ENCODE measurements at regions not wholly inside any gene's neighbourhood (a gene's known extent, or its start where the extent isn't known, plus 50 kb on each side); places are given as distances from the start of the nearest gene placed in this dataset.

- peaks cover 10% of the 10 kb centered on the region for H3K4me1 ChIP-seq
- H3K27ac ChIP-seq = peak overlapping the region in 1 of 2 experiments; percentile 28; a peak in 1 of 6 replicates
- ChIA-PET POLR2A (no interaction called here), CTCF (interaction anchor here (0.7 to 1.8 kb wide), 5 partner anchors 14 to 437 kb away, joined by 3 to 5 read pairs (median 4); no protein-coding TSS in a partner anchor)
- FAIRE-seq = no peak
- H3K4me2 ChIP-seq = no peak overlapping the region
- no peak for ATAC-seq
- H3K4me3 ChIP-seq = no peak overlapping the region
- WGBS (ENCODE audit: missing lambda C conversion rate) = 95% methylated on average over 40 of the region's 46 CpGs
- TF ChIP-seq ZC3H11A (IDR thresholded peaks at IDR 0.05) (no peak), EHMT2 (IDR thresholded peaks at IDR 0.05; ENCODE audit: low read depth) (no peak), RNF2 (IDR thresholded peaks at IDR 0.05; ENCODE audit: borderline replicate concordance, low read depth) (no peak), BHLHE40 (IDR thresholded peaks at IDR 0.05; ENCODE audit: low read depth, low read length) (no peak), ZNF302 (CRISPR knock-in tag; IDR thresholded peaks at IDR 0.05) (no peak), HES2 (IDR thresholded peaks at IDR 0.05) (no peak), FOXS1 (CRISPR knock-in tag; IDR thresholded peaks at IDR 0.05) (no peak), MYC (IDR thresholded peaks at IDR 0.05; ENCODE audit: borderline replicate concordance, low read length) (no peak), EP300 (IDR thresholded peaks at IDR 0.05) (no peak), KDM1A (IDR thresholded peaks at IDR 0.05; ENCODE audit: low read depth) (no peak)
- TF ChIP-seq, protein P1, sequence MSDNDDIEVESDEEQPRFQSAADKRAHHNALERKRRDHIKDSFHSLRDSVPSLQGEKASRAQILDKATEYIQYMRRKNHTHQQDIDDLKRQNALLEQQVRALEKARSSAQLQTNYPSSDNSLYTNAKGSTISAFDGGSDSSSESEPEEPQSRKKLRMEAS (IDR thresholded peaks at IDR 0.05) = no peak
- TF ChIP-seq, protein P2, sequence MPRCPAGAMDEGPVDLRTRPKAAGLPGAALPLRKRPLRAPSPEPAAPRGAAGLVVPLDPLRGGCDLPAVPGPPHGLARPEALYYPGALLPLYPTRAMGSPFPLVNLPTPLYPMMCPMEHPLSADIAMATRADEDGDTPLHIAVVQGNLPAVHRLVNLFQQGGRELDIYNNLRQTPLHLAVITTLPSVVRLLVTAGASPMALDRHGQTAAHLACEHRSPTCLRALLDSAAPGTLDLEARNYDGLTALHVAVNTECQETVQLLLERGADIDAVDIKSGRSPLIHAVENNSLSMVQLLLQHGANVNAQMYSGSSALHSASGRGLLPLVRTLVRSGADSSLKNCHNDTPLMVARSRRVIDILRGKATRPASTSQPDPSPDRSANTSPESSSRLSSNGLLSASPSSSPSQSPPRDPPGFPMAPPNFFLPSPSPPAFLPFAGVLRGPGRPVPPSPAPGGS (IDR thresholded peaks at IDR 0.05) = no peak
- TF ChIP-seq, protein P3, sequence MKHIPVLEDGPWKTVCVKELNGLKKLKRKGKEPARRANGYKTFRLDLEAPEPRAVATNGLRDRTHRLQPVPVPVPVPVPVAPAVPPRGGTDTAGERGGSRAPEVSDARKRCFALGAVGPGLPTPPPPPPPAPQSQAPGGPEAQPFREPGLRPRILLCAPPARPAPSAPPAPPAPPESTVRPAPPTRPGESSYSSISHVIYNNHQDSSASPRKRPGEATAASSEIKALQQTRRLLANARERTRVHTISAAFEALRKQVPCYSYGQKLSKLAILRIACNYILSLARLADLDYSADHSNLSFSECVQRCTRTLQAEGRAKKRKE (CRISPR knock-in tag; IDR thresholded peaks at IDR 0.05; ENCODE audit: low read depth) = no peak
- no peak for DNase-seq (ENCODE audit: low read depth in 1 of 2, low spot score in 1 of 2)
- no peaks in the 10 kb centered on the region for H3K9me3 ChIP-seq
Observed at GRCh38 chrX:40167850-40168479, 70.2 kb upstream of the BCOR start.

- ATAC-seq (no peak), FAIRE-seq (no peak), DNase-seq (ENCODE audit: low read depth in 1 of 2, low spot score in 1 of 2) (no peak)
- H3K27ac ChIP-seq = no peak overlapping the region
- no peak overlapping the region for H3K4me3 ChIP-seq
- H3K4me2 ChIP-seq = no peak overlapping the region
- ChIA-PET POLR2A (no interaction called here), CTCF (interaction anchor here (0.6 to 1.2 kb wide), 3 partner anchors 14 to 275 kb away, joined by 3 to 5 read pairs (median 4); no protein-coding TSS in a partner anchor)
- H3K9me3 ChIP-seq = no peaks in the 10 kb centered on the region
- H3K4me1 ChIP-seq = peaks cover 10% of the 10 kb centered on the region
- WGBS (ENCODE audit: missing lambda C conversion rate) = 95% methylated on average over 40 of the region's 41 CpGs
- TF ChIP-seq KDM5A (IDR thresholded peaks at IDR 0.05) (no peak), CEBPB (IDR thresholded peaks at IDR 0.05) (no peak), HDAC2 (IDR thresholded peaks at IDR 0.05) (no peak), EHMT2 (IDR thresholded peaks at IDR 0.05; ENCODE audit: low read depth) (no peak), RNF2 (IDR thresholded peaks at IDR 0.05; ENCODE audit: borderline replicate concordance, low read depth) (no peak), ZSCAN20 (CRISPR knock-in tag; IDR thresholded peaks at IDR 0.05) (no peak)
- TF ChIP-seq, protein P3 (CRISPR knock-in tag; IDR thresholded peaks at IDR 0.05; ENCODE audit: low read depth) = no peak
Observed at GRCh38 chrX:40167233-40167849, 69.6 kb upstream of the BCOR start.

GRCh38 chrX:40166582-40166981, 68.8 kb upstream of the BCOR start:
- H3K4me1 ChIP-seq = peaks cover 10% of the 10 kb centered on the region
- ATAC-seq (no peak), FAIRE-seq (no peak), DNase-seq (ENCODE audit: low read depth in 1 of 2, low spot score in 1 of 2) (no peak)
- WGBS (ENCODE audit: missing lambda C conversion rate) = 58% methylated on average over 3 of the region's 4 CpGs
- no peaks in the 10 kb centered on the region for H3K9me3 ChIP-seq
- no peak overlapping the region for H3K4me3 ChIP-seq
- no peak for TF ChIP-seq RARB (CRISPR knock-in tag; IDR thresholded peaks at IDR 0.05)
- TF ChIP-seq ZC3H11A (IDR thresholded peaks at IDR 0.05) = no peak
- TF ChIP-seq, protein P2 (IDR thresholded peaks at IDR 0.05) = no peak
- no peak for TF ChIP-seq NR3C1 (IDR thresholded peaks at IDR 0.05)
- TF ChIP-seq, protein P4, sequence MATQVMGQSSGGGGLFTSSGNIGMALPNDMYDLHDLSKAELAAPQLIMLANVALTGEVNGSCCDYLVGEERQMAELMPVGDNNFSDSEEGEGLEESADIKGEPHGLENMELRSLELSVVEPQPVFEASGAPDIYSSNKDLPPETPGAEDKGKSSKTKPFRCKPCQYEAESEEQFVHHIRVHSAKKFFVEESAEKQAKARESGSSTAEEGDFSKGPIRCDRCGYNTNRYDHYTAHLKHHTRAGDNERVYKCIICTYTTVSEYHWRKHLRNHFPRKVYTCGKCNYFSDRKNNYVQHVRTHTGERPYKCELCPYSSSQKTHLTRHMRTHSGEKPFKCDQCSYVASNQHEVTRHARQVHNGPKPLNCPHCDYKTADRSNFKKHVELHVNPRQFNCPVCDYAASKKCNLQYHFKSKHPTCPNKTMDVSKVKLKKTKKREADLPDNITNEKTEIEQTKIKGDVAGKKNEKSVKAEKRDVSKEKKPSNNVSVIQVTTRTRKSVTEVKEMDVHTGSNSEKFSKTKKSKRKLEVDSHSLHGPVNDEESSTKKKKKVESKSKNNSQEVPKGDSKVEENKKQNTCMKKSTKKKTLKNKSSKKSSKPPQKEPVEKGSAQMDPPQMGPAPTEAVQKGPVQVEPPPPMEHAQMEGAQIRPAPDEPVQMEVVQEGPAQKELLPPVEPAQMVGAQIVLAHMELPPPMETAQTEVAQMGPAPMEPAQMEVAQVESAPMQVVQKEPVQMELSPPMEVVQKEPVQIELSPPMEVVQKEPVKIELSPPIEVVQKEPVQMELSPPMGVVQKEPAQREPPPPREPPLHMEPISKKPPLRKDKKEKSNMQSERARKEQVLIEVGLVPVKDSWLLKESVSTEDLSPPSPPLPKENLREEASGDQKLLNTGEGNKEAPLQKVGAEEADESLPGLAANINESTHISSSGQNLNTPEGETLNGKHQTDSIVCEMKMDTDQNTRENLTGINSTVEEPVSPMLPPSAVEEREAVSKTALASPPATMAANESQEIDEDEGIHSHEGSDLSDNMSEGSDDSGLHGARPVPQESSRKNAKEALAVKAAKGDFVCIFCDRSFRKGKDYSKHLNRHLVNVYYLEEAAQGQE (IDR thresholded peaks at IDR 0.05) = no peak
- ChIA-PET CTCF (interaction anchor here (0.6 kb wide), 1 partner anchor 274 kb away, joined by 5 read pairs; no protein-coding TSS in a partner anchor), POLR2A (no interaction called here)
- H3K4me2 ChIP-seq = no peak overlapping the region
- 0 out of 6 replicates have a peak overlapping the region, but pooled peaks of 1 of the 2 experiments have one; percentile 41 for H3K27ac ChIP-seq
